ENCODE measurements at regions not wholly inside any gene's neighbourhood (a gene's known extent, or its start where the extent isn't known, plus 50 kb on each side); places are given as distances from the start of the nearest gene placed in this dataset.
"Not testable (repeated sequence)": the region's sequence is repeated elsewhere in the genome, so short reads cannot be mapped to it uniquely, and the experiment has no call there.

DNA sequence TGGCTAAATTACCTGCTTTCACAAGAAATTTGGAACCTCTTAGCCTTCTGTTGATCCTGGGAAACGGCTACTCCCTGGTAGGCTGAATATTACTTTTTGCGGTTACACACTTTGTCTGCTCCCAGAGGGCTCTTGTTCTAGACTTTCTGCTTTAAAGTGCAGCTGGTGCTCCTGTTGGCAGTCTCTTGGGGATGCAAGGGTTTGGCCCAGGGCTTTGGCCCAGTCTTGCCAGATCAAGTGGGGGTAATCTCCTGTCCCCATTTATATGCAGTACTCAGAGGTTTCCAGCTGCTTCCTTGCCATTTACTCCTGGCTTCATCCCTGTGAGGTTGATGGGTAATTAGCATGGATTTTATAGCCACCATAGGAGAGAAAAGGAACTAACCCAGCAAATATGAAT is 558.2 kb upstream of the MIS18BP1 start:
- no peak for DNase-seq

GRCh38 chr14:45810152-45810872 is 557.3 kb upstream of the MIS18BP1 start:
- no peak for DNase-seq

DNA sequence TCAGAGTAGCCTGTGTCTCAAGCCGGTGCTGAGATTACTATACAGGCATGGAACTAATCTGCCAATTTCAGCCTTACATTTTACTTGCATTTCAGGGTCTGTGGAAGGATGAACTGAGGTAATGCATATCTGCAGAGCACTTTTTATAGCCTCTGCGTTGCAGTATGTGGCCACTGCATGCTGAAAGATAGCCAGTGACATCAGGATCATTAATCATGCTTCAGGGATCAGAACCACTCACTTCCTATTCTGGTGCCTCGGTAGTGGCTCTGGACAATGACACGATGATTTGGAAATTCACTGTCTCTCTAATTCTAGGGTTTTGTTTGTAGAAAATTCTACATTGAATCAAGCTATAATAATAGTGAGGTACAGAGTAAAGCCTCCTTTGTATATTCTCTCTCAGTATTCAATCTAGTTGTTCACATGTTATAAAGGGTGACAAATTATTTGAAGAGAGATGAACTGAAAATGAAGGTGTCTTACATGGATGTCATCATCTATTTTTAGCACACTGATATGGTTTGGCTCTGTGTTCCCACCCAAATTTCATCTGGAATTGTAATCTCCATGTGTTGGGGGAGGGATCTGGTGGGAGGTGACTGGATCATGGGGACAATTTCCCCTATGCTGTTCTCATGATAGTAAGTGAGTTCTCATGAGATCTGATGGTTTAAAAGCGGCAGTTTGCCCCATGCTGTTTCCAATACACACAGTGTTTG is 554.3 kb upstream of the MIS18BP1 start:
- no peak for DNase-seq

DNA sequence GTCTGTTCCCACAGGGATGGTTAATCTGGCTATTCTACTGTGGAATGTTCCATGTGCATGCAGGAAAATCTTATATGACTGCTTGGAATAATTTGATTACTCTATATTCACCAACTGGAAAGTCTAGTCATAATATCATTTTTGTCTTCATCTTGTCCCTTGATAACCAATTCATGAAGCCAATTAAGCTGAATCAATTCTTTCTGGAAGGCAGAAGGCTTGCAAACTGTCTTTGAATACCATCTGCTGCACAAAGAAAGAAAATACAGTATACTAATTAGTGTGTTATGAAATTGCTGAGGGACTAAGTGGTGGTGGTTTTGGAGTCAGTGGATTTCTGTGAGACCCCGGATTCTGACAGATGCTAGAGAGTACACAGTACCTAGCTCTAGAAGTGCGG is 546.5 kb upstream of the MIS18BP1 start:
- DNase-seq = no peak

DNA sequence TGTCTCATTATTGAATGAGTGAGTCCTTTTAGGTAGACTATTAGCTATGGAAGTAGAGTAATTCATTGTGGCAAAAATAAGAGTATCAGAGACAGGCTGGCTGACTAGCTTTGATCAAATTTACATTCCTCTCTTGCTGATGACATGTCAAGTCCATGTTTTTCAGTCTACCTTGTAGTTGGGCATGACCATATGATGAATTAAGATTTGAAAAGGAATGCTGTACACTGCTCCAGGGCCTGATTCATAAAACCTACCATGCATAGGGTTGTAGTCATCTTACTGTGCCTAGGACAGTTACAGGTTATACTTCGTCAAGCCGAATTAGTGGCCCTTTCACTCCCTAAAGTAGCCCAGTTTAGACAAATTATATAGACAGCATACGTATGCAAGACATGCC is 545.7 kb upstream of the MIS18BP1 start:
- DNase-seq = no peak

GRCh38 chr14:45796006-45796405 is 543.0 kb upstream of the MIS18BP1 start:
- not testable (repeated sequence) for DNase-seq

DNA sequence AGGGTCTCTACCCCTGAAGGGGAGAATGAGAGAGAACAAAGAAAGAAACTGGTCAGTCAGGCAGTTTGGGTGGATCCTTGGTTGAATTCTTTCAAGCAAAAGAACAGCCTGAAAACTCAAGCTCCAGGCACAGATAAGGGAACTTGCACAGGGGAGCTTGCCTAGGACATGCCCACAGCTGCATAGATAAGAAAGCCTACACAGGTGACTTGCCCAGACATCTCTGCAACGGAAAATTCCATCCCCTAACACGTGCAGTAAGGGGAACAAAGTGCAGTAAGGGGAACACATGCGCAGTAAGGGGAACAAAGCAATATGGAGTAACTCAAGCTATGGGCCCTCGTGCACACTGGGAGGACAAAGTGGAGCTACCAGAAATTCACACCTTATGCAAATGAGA is 540.1 kb upstream of the MIS18BP1 start:
- no peak for DNase-seq

- DNase-seq = no peak
Observed at GRCh38 chr14:45790293-45790692, 537.3 kb upstream of the MIS18BP1 start.

DNA sequence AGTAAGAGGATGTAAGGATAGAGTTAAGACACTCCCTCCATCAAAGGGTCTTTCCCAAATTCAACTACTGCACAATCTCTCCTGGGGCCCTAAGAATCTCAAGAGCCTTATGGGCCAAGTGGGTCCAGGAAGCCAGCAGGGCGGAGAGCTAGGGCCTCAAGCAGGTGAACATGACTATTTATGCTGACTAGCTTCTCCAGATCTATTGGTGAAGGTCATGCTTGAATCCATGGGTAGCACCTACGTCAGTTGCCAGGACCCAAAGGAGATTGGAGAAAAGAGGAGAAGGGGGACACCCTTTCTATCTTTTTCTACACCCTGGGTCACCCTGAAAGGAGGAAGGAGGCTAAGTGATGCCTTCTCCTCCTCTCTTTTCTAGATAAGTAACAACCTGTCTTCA is 534.2 kb upstream of the MIS18BP1 start:
- no peak for DNase-seq

- DNase-seq = no peak
Observed at GRCh38 chr14:45786266-45786665, 533.3 kb upstream of the MIS18BP1 start.

GRCh38 chr14:45785240-45785639 is 532.2 kb upstream of the MIS18BP1 start:
- no peak for DNase-seq

DNA sequence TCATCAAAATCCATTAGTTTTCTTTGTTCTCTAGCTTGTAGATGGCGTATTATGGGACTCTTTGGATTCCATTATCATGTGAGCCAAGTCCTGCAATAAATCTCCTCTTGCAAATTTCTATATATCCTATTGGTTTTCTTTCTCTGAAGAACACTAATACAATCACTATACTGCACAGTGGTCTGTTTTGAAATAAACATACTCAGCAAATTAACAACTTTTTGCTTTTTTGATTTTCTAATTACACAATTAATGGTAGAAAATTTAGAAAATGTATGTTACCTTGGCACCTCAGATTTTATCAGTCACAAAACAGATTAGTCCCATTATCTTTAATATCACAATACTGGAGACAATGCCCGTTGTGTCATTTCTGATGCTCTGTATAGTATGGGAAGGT is 513.2 kb upstream of the MIS18BP1 start:
- no peak for DNase-seq

DNA sequence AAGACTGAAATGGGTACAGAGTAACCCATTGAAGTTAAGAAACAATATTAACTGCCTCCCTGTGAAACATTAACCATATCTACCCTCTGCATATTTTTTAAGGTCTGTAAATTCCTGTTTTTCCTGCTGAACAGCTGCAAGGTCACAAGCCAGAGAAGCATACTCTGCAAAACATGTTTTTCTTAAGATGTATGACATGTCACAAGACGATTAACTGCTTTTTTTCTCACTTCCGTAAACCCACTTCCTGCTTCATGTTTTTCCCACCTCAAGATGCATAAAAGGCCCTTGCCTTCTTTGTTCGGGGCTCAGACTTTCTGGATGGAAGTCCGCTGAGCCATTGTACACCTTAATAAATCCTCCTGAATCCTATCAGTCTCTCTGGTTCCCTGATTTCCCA is 504.7 kb upstream of the MIS18BP1 start:
- DNase-seq = no peak

DNA sequence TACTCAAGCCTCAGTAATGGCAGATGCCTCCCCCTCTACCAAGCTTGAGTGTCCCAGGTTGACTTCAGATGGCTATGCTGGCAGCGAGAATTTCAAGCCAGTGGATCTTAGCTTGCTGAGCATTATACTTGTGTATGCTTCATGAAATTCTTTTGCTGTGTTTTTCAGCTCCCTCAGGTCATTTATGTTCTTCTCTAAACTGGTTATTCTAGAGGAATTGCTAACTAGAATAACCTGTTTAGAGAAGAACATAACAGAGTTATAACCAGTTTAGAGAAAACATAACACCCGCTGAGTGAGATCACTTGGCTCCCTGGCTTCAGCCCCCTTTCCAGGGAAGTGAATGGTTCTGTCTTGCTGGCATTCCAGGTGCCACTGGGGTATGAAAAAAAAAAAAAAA is 503.4 kb upstream of the MIS18BP1 start:
- not testable (repeated sequence) for DNase-seq

DNA sequence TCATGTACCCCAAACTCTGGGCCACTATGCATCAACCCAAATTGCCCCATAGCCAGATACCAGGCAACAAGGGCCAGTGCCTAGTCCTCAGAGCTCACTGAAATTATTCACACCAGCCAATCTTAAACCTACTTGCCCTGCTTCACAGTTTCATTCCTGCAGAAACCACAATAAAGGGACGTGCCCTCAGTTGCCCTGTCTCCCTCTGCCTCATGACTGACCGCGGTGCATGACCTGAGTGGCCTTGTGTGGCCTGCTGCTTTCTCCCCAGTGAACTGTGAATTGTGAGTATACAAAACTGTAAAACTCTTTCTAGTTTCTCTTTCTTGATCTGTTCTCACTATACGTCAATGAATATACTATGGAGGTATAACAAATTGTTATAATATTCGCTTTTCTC is 490.9 kb upstream of the MIS18BP1 start:
- DNase-seq = no peak

- no peak for DNase-seq
Observed at GRCh38 chr14:45742187-45742586, 489.2 kb upstream of the MIS18BP1 start.

DNA sequence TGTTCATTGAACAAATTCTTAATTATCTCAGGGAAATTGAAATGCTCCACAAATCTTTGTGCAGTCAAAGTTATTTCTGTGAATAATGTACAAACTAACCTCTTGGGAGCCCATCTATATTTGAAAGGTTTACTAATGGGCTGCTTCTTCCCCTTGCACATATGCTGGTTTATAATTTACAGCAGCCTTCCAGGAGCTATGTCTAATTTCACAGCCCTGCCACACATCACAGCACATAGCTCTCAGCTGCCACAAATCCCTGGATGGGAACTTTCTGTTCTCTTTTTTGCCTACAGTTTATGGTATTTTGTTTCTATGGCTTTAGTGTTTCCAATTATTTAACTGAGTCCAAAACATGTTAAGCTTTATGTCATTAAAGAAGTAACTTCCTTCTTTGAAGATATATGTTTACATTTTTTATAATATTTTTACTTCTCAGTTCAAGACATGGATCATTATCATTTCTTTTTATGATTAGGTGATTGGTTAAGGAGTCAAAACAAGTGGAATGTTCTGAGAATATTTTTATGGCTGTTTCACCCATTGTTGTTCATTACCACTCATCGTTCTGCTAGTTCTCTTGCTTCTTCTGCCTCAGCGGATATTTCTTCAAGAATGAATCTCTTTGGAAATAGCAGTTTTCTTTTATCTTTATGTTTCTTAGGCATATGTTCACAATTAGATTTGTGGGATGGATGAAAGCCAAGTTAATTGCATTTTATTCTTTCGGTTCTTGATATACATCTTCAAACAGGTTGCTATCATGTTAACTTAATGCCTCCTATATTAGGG is 475.6 kb upstream of the MIS18BP1 start:
- DNase-seq = no peak

GRCh38 chr14:45727133-45727532 is 474.1 kb upstream of the MIS18BP1 start:
- DNase-seq = no peak

- DNase-seq = no peak
Observed at GRCh38 chr14:45721472-45721871, 468.5 kb upstream of the MIS18BP1 start.

- no peak for DNase-seq
Observed at GRCh38 chr14:45716572-45716971, 463.6 kb upstream of the MIS18BP1 start.

DNA sequence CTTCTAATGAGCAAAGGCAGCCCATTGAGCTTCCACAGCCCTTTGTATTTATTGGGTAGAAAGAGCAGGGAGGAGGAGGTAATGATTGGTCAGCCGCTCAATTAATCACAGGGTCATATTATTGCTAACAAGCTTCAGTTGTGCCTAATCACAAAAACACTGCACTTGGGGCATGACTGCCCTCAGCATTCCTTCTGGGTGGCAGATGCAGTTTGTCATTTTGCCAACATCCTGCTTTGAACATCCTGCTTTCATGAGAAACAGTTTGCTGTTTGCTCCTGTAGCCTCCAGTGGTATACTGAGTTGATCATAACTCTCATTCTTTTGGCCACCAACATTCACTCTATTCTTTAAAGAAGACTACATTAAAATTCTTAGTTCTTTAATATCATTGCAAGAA is 462.9 kb upstream of the MIS18BP1 start:
- DNase-seq = no peak

GRCh38 chr14:45709541-45709940 is 456.5 kb upstream of the MIS18BP1 start:
- DNase-seq = no peak

GRCh38 chr14:45705940-45706534 is 453.0 kb upstream of the MIS18BP1 start:
- DNase-seq = no peak

DNA sequence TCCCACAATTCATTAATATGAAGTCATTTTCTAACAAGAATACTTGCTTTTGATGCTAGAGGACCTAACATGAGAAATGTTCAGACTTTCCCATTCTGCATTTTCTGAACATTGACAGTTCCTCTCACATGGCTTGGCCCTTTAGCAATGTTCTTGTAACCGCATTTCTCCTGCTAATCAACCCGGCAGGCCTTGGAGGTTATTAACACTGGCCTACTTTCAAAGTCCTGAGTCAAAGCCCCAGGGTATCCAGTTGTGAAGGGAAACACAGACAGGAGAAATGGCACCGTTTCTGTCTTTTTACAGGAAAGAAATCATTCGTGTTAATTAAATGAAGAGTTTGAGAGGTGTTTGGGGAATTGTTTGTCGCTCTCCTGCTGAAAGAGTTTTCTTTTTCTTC is 446.5 kb upstream of the MIS18BP1 start:
- no peak for DNase-seq
